ENCODE measurements at regions not wholly inside any gene's neighbourhood (a gene's known extent, or its start where the extent isn't known, plus 50 kb on each side); places are given as distances from the start of the nearest gene placed in this dataset.

GRCh38 chr2:138183705-138184104, 219.4 kb downstream of the HNMT start:
- intact Hi-C loops (cut with micrococcal nuclease) (no loop called here), dilution Hi-C loops (cut with MboI; ENCODE audit: extremely low pct_ligation_motif_present, low sequenced_read_pairs) (no loop called here)
- DNase-seq (ENCODE audit: low read depth, low spot score) (no peak), FAIRE-seq (no peak)
- Histone ChIP-seq H3K79me2 (ENCODE audit: control insufficient read depth, insufficient read depth, low read length) (no peaks in the 10 kb centered on the region), H3K36me3 (ENCODE audit: control insufficient read depth in 2 of 2, extremely low read depth in 1 of 2, insufficient read depth in 2 of 2, low read length in 2 of 2) (no peaks in the 10 kb centered on the region), H3K4me3 (replicated peaks in 1 of 3; ENCODE audit: insufficient read depth in 1 of 3, low read depth in 1 of 3, low read length in 3 of 3) (no peak overlapping the region), H3K4me2 (ENCODE audit: insufficient read depth, low read length) (no peak overlapping the region), H3K27ac (ENCODE audit: insufficient read depth, low read depth, low read length) (no peak overlapping the region), H3K9me3 (replicated peaks; ENCODE audit: control insufficient read depth, insufficient read depth, low read length) (no peaks in the 10 kb centered on the region), H2AFZ (ENCODE audit: low read depth, low read length) (no peak overlapping the region), H3K9ac (replicated peaks; ENCODE audit: extremely low read depth, insufficient read depth, low read length) (no peak overlapping the region), H4K20me1 (replicated peaks; ENCODE audit: control insufficient read depth, extremely low read depth, insufficient read depth, low read length) (no peaks in the 10 kb centered on the region), H3K4me1 (ENCODE audit: control insufficient read depth, extremely low read depth, insufficient read depth, low read length) (no peaks in the 10 kb centered on the region), H3K9me1 (replicated peaks; ENCODE audit: control insufficient read depth, extremely low read depth, insufficient read depth, low read length) (no peaks in the 10 kb centered on the region), H3K27me3 (ENCODE audit: control insufficient read depth in 2 of 2, insufficient read depth in 2 of 2, low read length in 2 of 2) (no peaks in the 10 kb centered on the region)
- ChIA-PET CTCF (interaction anchor here (1.0 to 4.8 kb wide), 6 partner anchors 10 to 190 kb away, joined by 3 to 33 read pairs (median 4); no protein-coding TSS in a partner anchor), POLR2A (no interaction called here)
- TF ChIP-seq GATA2 (IDR thresholded peaks at IDR 0.05; ENCODE audit: insufficient read depth, insufficient read length, low read depth, low read length) (no peak), JUN (IDR thresholded peaks at IDR 0.05; ENCODE audit: borderline replicate concordance, insufficient read depth, insufficient read length, low read depth) (no peak), MYC (IDR thresholded peaks at IDR 0.05; ENCODE audit: low read depth, low read length) (no peak), CTCF (IDR thresholded peaks at IDR 0.05; ENCODE audit: extremely low read depth in 1 of 2, insufficient read depth in 1 of 2, low read depth in 1 of 2, low read length in 2 of 2) (no peak), MAX (IDR thresholded peaks at IDR 0.05; ENCODE audit: insufficient read depth, insufficient read length) (no peak), POLR2A (IDR thresholded peaks at IDR 0.05; ENCODE audit: low read depth, low read length) (no peak), EZH2 (IDR thresholded peaks at IDR 0.05; ENCODE audit: borderline replicate concordance, low read depth, low read length, severe bottlenecking) (no peak), FOS (IDR thresholded peaks at IDR 0.05; ENCODE audit: borderline replicate concordance, insufficient read depth, low read length) (no peak), POLR2AphosphoS5 (IDR thresholded peaks at IDR 0.05; ENCODE audit: insufficient read depth, low read depth, low read length) (no peak)
- no TSS peak for BruUV-seq (replicated peaks)

Measured in endothelial cell of umbilical vein (primary cell).